ENCODE measurements at regions not wholly inside any gene's neighbourhood (a gene's known extent, or its start where the extent isn't known, plus 50 kb on each side); places are given as distances from the start of the nearest gene placed in this dataset.
"Not testable (repeated sequence)": the region's sequence is repeated elsewhere in the genome, so short reads cannot be mapped to it uniquely, and the experiment has no call there.

- Histone ChIP-seq H3K9me3 (no peaks in the 10 kb centered on the region), H3K4me1 (no peaks in the 10 kb centered on the region), H3K4me3 (no peak overlapping the region), H3K27ac (no peak overlapping the region), H3K27me3 (no peaks in the 10 kb centered on the region), H3K36me3 (no peaks in the 10 kb centered on the region)
- no peak for DNase-seq
- intact Hi-C loops (cut with DNase I; ENCODE audit: low total_unique reads), result no loop called here
- TF ChIP-seq CTCF (IDR thresholded peaks at IDR 0.05) (no peak), POLR2A (IDR thresholded peaks at IDR 0.05) (no peak)
Observed at GRCh38 chr2:180542511-180542910, 437.9 kb upstream of the UBE2E3 start.

GRCh38 chr2:180540761-180541160, 439.6 kb upstream of the UBE2E3 start:
- H3K27ac ChIP-seq, result no peak overlapping the region
- TF ChIP-seq POLR2A (IDR thresholded peaks at IDR 0.05) (no peak), CTCF (IDR thresholded peaks at IDR 0.05) (no peak)
- no peak for DNase-seq
- H3K9me3 ChIP-seq, result no peaks in the 10 kb centered on the region
- intact Hi-C loops (cut with DNase I; ENCODE audit: low total_unique reads), result no loop called here
- no peaks in the 10 kb centered on the region for H3K4me1 ChIP-seq
- no peaks in the 10 kb centered on the region for H3K36me3 ChIP-seq
- H3K4me3 ChIP-seq, result no peak overlapping the region
- no peaks in the 10 kb centered on the region for H3K27me3 ChIP-seq

GRCh38 chr2:180539541-180539940, 440.9 kb upstream of the UBE2E3 start:
- no peaks in the 10 kb centered on the region for H3K9me3 ChIP-seq
- intact Hi-C loops (cut with DNase I; ENCODE audit: low total_unique reads), result no loop called here
- no peaks in the 10 kb centered on the region for H3K27me3 ChIP-seq
- H3K36me3 ChIP-seq, result no peaks in the 10 kb centered on the region
- H3K4me1 ChIP-seq, result no peaks in the 10 kb centered on the region
- DNase-seq, result no peak
- no peak for TF ChIP-seq POLR2A (IDR thresholded peaks at IDR 0.05)
- no peak for TF ChIP-seq CTCF (IDR thresholded peaks at IDR 0.05)
- no peak overlapping the region for H3K4me3 ChIP-seq
- no peak overlapping the region for H3K27ac ChIP-seq

GRCh38 chr2:180535289-180535688, 445.1 kb upstream of the UBE2E3 start:
- no peak for TF ChIP-seq CTCF (IDR thresholded peaks at IDR 0.05)
- no peak for TF ChIP-seq POLR2A (IDR thresholded peaks at IDR 0.05)
- no peak for DNase-seq
- no peaks in the 10 kb centered on the region for H3K36me3 ChIP-seq
- no peaks in the 10 kb centered on the region for H3K9me3 ChIP-seq
- intact Hi-C loops (cut with DNase I; ENCODE audit: low total_unique reads), result no loop called here
- no peaks in the 10 kb centered on the region for H3K4me1 ChIP-seq
- no peaks in the 10 kb centered on the region for H3K27me3 ChIP-seq
- H3K4me3 ChIP-seq, result no peak overlapping the region
- no peak overlapping the region for H3K27ac ChIP-seq

- H3K4me1 ChIP-seq; H3K27me3 ChIP-seq; H3K9me3 ChIP-seq; H3K4me3 ChIP-seq; H3K27ac ChIP-seq; H3K36me3 ChIP-seq; DNase-seq; intact Hi-C loops (cut with DNase I; ENCODE audit: low total_unique reads): not testable (repeated sequence)
Observed at GRCh38 chr2:180531787-180532186, 448.6 kb upstream of the UBE2E3 start.

GRCh38 chr2:180524499-180524898, 455.9 kb upstream of the UBE2E3 start:
- Histone ChIP-seq H3K4me1 (no peaks in the 10 kb centered on the region), H3K27me3 (no peaks in the 10 kb centered on the region)
- intact Hi-C loops (cut with DNase I; ENCODE audit: low total_unique reads), result no loop called here

More at GRCh38 chr2:180524499-180524898, 455.9 kb upstream of the UBE2E3 start:
- no peak for DNase-seq
- Histone ChIP-seq H3K4me3 (no peak overlapping the region), H3K36me3 (no peaks in the 10 kb centered on the region), H3K9me3 (no peaks in the 10 kb centered on the region), H3K27ac (no peak overlapping the region)
- no peak for TF ChIP-seq CTCF (IDR thresholded peaks at IDR 0.05)
- no peak for TF ChIP-seq POLR2A (IDR thresholded peaks at IDR 0.05)
